ENCODE measurements at regions not wholly inside any gene's neighbourhood (a gene's known extent, or its start where the extent isn't known, plus 50 kb on each side); places are given as distances from the start of the nearest gene placed in this dataset.

GRCh38 chr4:45580334-45580733, 543.5 kb downstream of the GABRG1 start:
- 50% methylated on average over 1 of the region's 3 CpGs for WGBS (ENCODE audit: insufficient coverage, low lambda C conversion rate)
- Histone ChIP-seq H3K4me1 (ENCODE audit: control insufficient read depth, insufficient read depth, low read length) (no peaks in the 10 kb centered on the region), H3K36me3 (ENCODE audit: control insufficient read depth, insufficient read depth, low read length) (no peaks in the 10 kb centered on the region), H3K27ac (ENCODE audit: low read length) (no peak overlapping the region), H3K9me3 (ENCODE audit: control insufficient read depth, low read depth, low read length) (no peaks in the 10 kb centered on the region), H3K27me3 (ENCODE audit: control insufficient read depth, insufficient read depth, low read length) (no peaks in the 10 kb centered on the region), H3K4me3 (ENCODE audit: low read length) (no peak overlapping the region)
- DNase-seq = no peak

DNA sequence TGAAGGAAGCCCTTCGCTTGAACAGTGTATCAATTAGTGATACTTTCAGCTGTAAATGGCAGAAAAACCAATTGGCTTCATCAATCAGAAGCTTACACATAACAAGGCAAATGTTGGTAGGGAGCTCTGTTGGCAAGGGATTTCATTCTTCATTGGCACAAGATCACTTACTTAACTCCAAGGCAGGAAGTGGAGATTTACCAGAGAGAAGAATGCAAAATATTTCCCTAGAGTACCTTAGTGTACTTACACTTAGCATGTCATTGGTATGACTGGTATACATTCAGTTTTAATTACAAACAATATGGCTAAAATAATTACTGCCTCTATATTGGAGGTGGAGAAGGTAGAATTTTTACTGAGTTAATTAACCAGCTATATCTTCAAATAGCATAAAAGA, 545.0 kb downstream of the GABRG1 start:
- H3K9me3 ChIP-seq (ENCODE audit: control insufficient read depth, low read depth, low read length) = no peaks in the 10 kb centered on the region
- no peaks in the 10 kb centered on the region for H3K27me3 ChIP-seq (ENCODE audit: control insufficient read depth, insufficient read depth, low read length)
- WGBS (ENCODE audit: insufficient coverage, low lambda C conversion rate) = no CpG with 5 or more reads among the region's 1 CpG
- DNase-seq = no peak
- H3K36me3 ChIP-seq (ENCODE audit: control insufficient read depth, insufficient read depth, low read length) = no peaks in the 10 kb centered on the region
- H3K27ac ChIP-seq (ENCODE audit: low read length) = no peak overlapping the region
- H3K4me3 ChIP-seq (ENCODE audit: low read length) = no peak overlapping the region
- no peaks in the 10 kb centered on the region for H3K4me1 ChIP-seq (ENCODE audit: control insufficient read depth, insufficient read depth, low read length)

GRCh38 chr4:45576275-45576674, 547.6 kb downstream of the GABRG1 start:
- Histone ChIP-seq H3K27ac (ENCODE audit: low read length) (no peak overlapping the region), H3K9me3 (ENCODE audit: control insufficient read depth, low read depth, low read length) (no peaks in the 10 kb centered on the region), H3K36me3 (ENCODE audit: control insufficient read depth, insufficient read depth, low read length) (no peaks in the 10 kb centered on the region), H3K4me3 (ENCODE audit: low read length) (no peak overlapping the region), H3K4me1 (ENCODE audit: control insufficient read depth, insufficient read depth, low read length) (no peaks in the 10 kb centered on the region), H3K27me3 (ENCODE audit: control insufficient read depth, insufficient read depth, low read length) (no peaks in the 10 kb centered on the region)
- no peak for DNase-seq
- 80% methylated on average over 1 of the region's 2 CpGs for WGBS (ENCODE audit: insufficient coverage, low lambda C conversion rate)

DNA sequence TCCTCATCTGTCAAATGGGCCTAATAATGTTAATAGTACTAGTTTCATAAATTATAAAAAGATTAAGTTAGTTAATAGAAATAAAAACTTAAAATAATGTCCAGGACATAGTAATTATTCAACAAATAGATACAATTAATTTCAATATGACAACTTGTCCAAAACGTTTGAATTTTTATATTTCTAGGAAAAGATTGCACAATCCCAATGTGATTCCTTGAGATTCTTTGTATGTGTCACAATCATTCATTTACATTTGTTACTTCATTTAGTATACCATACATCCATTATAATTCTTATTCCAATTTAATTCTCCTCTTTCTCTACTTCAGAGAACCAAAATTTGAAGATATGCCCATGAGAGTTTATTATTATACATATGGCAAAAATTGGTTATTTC, 554.2 kb downstream of the GABRG1 start:
- no peaks in the 10 kb centered on the region for H3K36me3 ChIP-seq (ENCODE audit: control insufficient read depth, insufficient read depth, low read length)
- no peak overlapping the region for H3K4me3 ChIP-seq (ENCODE audit: low read length)
- H3K27me3 ChIP-seq (ENCODE audit: control insufficient read depth, insufficient read depth, low read length) = no peaks in the 10 kb centered on the region
- 86% methylated on average over 1 of the region's 1 CpG for WGBS (ENCODE audit: insufficient coverage, low lambda C conversion rate)
- no peak for DNase-seq
- no peaks in the 10 kb centered on the region for H3K4me1 ChIP-seq (ENCODE audit: control insufficient read depth, insufficient read depth, low read length)
- H3K27ac ChIP-seq (ENCODE audit: low read length) = no peak overlapping the region
- peaks cover 6% of the 10 kb centered on the region for H3K9me3 ChIP-seq (ENCODE audit: control insufficient read depth, low read depth, low read length)

DNA sequence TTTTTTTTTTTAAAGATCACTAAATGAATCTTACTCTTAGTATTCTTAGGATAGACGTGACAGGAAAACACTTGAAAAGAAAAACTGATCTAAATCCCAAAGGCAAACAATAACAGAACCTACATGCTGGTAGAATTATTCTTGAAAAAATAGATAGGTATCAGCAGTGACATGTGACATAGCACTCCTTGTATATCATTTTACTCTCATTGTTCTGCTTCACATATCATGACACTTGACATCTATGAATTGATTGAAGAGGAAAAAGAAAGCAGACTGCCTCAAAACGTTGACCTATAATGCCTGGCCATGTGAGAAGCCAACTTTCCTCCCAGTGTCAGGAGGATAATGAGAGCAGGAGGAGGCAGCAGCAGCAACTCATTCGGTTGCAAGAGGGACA, 555.2 kb downstream of the GABRG1 start:
- 82% methylated on average over 2 of the region's 3 CpGs for WGBS (ENCODE audit: insufficient coverage, low lambda C conversion rate)

GRCh38 chr4:45566896-45567603, 556.8 kb downstream of the GABRG1 start:
- no peak for DNase-seq
- Histone ChIP-seq H3K27me3 (ENCODE audit: control insufficient read depth, insufficient read depth, low read length) (no peaks in the 10 kb centered on the region), H3K27ac (ENCODE audit: low read length) (no peak overlapping the region), H3K36me3 (ENCODE audit: control insufficient read depth, insufficient read depth, low read length) (no peaks in the 10 kb centered on the region), H3K4me1 (ENCODE audit: control insufficient read depth, insufficient read depth, low read length) (no peaks in the 10 kb centered on the region), H3K9me3 (ENCODE audit: control insufficient read depth, low read depth, low read length) (peaks cover 6% of the 10 kb centered on the region), H3K4me3 (ENCODE audit: low read length) (no peak overlapping the region)
- WGBS (ENCODE audit: insufficient coverage, low lambda C conversion rate) = no CpG with 5 or more reads among the region's 19 CpGs

More for the DNA sequence above, 555.2 kb downstream of the GABRG1 start:
- H3K4me1 ChIP-seq (ENCODE audit: control insufficient read depth, insufficient read depth, low read length) = no peaks in the 10 kb centered on the region
- H3K27ac ChIP-seq (ENCODE audit: low read length) = no peak overlapping the region
- no peaks in the 10 kb centered on the region for H3K36me3 ChIP-seq (ENCODE audit: control insufficient read depth, insufficient read depth, low read length)
- DNase-seq = no peak
- peaks cover 6% of the 10 kb centered on the region for H3K9me3 ChIP-seq (ENCODE audit: control insufficient read depth, low read depth, low read length)
- no peaks in the 10 kb centered on the region for H3K27me3 ChIP-seq (ENCODE audit: control insufficient read depth, insufficient read depth, low read length)
- no peak overlapping the region for H3K4me3 ChIP-seq (ENCODE audit: low read length)

DNA sequence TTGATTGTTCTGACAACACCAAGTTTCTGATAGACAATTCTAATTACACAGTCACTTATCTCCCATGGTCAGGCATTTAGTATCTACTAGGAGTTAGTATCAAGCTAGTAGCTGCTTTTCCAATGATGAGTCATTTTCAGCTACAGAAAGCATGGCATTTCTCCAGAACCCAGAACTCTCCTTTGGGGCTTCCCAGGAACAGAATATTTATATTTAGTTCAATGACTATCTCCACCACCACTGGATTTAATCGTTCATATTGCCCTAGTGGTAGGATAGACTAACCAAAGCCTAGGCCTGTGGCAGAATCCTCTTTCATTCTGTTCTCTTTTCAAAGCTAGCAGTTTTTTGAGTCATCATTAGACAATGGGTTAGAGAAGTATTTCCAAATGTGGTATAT, 569.4 kb downstream of the GABRG1 start:
- H3K27ac ChIP-seq (ENCODE audit: low read length) = no peak overlapping the region
- H3K4me1 ChIP-seq (ENCODE audit: control insufficient read depth, insufficient read depth, low read length) = no peaks in the 10 kb centered on the region
- H3K36me3 ChIP-seq (ENCODE audit: control insufficient read depth, insufficient read depth, low read length) = no peaks in the 10 kb centered on the region
- 40% methylated on average over 1 of the region's 1 CpG for WGBS (ENCODE audit: insufficient coverage, low lambda C conversion rate)
- no peak overlapping the region for H3K4me3 ChIP-seq (ENCODE audit: low read length)
- H3K9me3 ChIP-seq (ENCODE audit: control insufficient read depth, low read depth, low read length) = no peaks in the 10 kb centered on the region
- DNase-seq = no peak
- H3K27me3 ChIP-seq (ENCODE audit: control insufficient read depth, insufficient read depth, low read length) = no peaks in the 10 kb centered on the region

GRCh38 chr4:45550766-45551366, 573.0 kb downstream of the GABRG1 start:
- Histone ChIP-seq H3K36me3 (ENCODE audit: control insufficient read depth, insufficient read depth, low read length) (no peaks in the 10 kb centered on the region), H3K27me3 (ENCODE audit: control insufficient read depth, insufficient read depth, low read length) (no peaks in the 10 kb centered on the region), H3K27ac (ENCODE audit: low read length) (no peak overlapping the region), H3K4me1 (ENCODE audit: control insufficient read depth, insufficient read depth, low read length) (no peaks in the 10 kb centered on the region), H3K4me3 (ENCODE audit: low read length) (no peak overlapping the region), H3K9me3 (ENCODE audit: control insufficient read depth, low read depth, low read length) (no peaks in the 10 kb centered on the region)
- 67% methylated on average over 3 of the region's 4 CpGs for WGBS (ENCODE audit: insufficient coverage, low lambda C conversion rate)
- DNase-seq = no peak

DNA sequence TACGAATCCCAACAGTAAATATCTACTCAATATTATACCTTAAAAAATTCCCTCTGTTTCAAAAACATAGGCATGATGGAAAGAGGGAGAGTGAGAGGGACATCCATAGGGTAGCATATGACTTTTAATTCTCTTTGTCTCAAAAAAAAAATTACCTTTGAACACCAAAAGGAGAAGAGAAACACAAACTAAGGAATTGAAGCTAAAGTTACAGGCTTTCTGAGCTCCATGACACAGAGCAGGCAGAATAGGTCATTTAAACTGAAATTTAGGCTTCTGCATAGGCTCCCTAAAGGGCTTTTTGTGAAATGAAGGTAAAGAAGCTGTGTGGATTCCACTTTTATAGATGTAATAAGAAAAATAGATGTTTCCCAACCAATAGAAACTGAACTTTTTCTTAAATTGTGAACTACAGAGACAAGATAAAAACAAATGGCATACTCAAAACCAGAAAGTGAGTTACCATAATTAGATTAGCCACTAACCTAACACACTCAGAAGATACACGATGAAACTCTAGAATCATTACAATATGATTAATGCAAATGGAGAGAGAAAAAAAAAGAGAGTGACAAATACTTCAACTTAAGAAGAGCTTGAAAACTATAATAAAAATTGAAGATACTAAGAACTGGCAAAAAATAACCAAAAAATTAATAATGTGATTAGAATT, 584.6 kb downstream of the GABRG1 start:
- H3K27ac ChIP-seq (ENCODE audit: low read length) = no peak overlapping the region
- H3K36me3 ChIP-seq (ENCODE audit: control insufficient read depth, insufficient read depth, low read length) = no peaks in the 10 kb centered on the region
- 89% methylated on average over 1 of the region's 2 CpGs for WGBS (ENCODE audit: insufficient coverage, low lambda C conversion rate)
- no peak overlapping the region for H3K4me3 ChIP-seq (ENCODE audit: low read length)
- no peaks in the 10 kb centered on the region for H3K27me3 ChIP-seq (ENCODE audit: control insufficient read depth, insufficient read depth, low read length)
- no peaks in the 10 kb centered on the region for H3K9me3 ChIP-seq (ENCODE audit: control insufficient read depth, low read depth, low read length)
- no peak for DNase-seq
- no peaks in the 10 kb centered on the region for H3K4me1 ChIP-seq (ENCODE audit: control insufficient read depth, insufficient read depth, low read length)

DNA sequence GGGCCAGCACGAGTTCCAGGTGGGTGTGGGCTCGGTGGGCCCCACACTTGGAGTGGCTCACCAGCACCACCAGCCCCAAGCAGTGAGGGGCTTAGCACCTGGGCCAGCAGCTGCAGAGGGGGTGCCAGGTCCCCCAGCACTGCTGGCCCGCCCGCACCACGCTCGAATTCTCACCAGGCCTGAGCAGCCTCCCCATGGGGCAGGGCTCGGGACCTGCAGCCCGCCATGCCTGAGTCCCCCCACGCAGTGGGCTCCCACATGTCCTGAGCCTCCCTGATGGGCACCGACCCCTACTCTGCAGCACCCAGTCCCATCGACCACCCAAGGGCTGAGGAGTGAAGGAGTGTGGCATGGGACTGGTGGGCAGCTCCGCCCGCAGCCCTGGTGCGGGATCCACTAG, 593.4 kb downstream of the GABRG1 start:
- no peak for DNase-seq
- Histone ChIP-seq H3K9me3 (ENCODE audit: control insufficient read depth, low read depth, low read length) (peaks cover 8% of the 10 kb centered on the region), H3K27ac (ENCODE audit: low read length) (no peak overlapping the region), H3K4me3 (ENCODE audit: low read length) (no peak overlapping the region), H3K36me3 (ENCODE audit: control insufficient read depth, insufficient read depth, low read length) (no peaks in the 10 kb centered on the region), H3K27me3 (ENCODE audit: control insufficient read depth, insufficient read depth, low read length) (no peaks in the 10 kb centered on the region), H3K4me1 (ENCODE audit: control insufficient read depth, insufficient read depth, low read length) (no peaks in the 10 kb centered on the region)
- no CpG with 5 or more reads among the region's 14 CpGs for WGBS (ENCODE audit: insufficient coverage, low lambda C conversion rate)

All from large intestine (tissue), 3 donors.